ENCODE measurements at regions not wholly inside any gene's neighbourhood (a gene's known extent, or its start where the extent isn't known, plus 50 kb on each side); places are given as distances from the start of the nearest gene placed in this dataset.

DNA sequence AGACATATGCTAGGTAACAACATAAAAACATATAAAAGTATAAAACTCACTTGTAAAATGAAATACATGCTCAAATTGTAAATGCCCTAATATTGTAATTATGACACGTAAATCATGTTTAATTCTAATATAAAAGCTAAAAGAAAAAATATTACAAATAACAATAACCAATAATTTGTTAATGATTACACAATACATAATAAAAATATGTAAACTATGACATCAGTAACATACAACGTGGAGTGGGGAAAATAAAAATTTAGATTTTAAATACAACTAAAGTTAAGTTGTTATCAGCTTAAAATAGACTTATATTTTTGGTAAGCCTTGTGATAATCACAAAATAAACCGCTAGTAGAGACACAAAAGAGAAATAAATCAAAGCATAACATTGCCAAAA, 376.4 kb downstream of the BRINP2 start:
- Mint-ChIP-seq H3K4me1 (ENCODE audit: unreplicated experiment) (no peaks in the 10 kb centered on the region), H3K36me3 (ENCODE audit: unreplicated experiment) (no peaks in the 10 kb centered on the region), H3K9me3 (ENCODE audit: unreplicated experiment) (peaks cover 2% of the 10 kb centered on the region), H3K27ac (ENCODE audit: unreplicated experiment) (no peak overlapping the region), H3K27me3 (ENCODE audit: unreplicated experiment) (no peaks in the 10 kb centered on the region), H3K4me3 (ENCODE audit: unreplicated experiment) (no peak overlapping the region)
- no peak for DNase-seq (ENCODE audit: extremely low spot score, unreplicated experiment)
- TF ChIP-seq, protein P1, sequence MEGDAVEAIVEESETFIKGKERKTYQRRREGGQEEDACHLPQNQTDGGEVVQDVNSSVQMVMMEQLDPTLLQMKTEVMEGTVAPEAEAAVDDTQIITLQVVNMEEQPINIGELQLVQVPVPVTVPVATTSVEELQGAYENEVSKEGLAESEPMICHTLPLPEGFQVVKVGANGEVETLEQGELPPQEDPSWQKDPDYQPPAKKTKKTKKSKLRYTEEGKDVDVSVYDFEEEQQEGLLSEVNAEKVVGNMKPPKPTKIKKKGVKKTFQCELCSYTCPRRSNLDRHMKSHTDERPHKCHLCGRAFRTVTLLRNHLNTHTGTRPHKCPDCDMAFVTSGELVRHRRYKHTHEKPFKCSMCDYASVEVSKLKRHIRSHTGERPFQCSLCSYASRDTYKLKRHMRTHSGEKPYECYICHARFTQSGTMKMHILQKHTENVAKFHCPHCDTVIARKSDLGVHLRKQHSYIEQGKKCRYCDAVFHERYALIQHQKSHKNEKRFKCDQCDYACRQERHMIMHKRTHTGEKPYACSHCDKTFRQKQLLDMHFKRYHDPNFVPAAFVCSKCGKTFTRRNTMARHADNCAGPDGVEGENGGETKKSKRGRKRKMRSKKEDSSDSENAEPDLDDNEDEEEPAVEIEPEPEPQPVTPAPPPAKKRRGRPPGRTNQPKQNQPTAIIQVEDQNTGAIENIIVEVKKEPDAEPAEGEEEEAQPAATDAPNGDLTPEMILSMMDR (IDR thresholded peaks at IDR 0.05): no peak

DNA sequence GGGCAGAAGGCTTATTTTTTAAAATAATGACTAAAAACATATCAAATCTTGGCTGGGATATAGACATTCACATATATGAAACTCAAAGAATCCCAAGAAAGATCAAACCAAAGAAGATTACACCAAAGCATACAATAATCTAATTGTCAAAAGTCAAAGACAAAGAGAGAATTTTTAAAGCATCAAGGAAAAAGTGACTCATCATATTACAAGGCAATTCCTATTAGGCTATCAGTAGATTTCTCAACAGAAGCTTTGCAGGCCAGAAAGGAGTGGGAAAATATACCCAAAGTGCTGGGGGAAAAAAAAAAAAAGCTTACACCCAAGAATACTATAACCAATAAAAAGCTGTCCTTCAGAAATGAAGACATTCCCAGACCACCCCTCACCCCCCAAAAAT, 375.6 kb downstream of the BRINP2 start:
- H3K4me3 Mint-ChIP-seq (ENCODE audit: unreplicated experiment): no peak overlapping the region
- H3K27ac Mint-ChIP-seq (ENCODE audit: unreplicated experiment): no peak overlapping the region
- TF ChIP-seq, protein P1 (IDR thresholded peaks at IDR 0.05): no peak
- H3K4me1 Mint-ChIP-seq (ENCODE audit: unreplicated experiment): no peaks in the 10 kb centered on the region
- H3K36me3 Mint-ChIP-seq (ENCODE audit: unreplicated experiment): no peaks in the 10 kb centered on the region
- no peaks in the 10 kb centered on the region for H3K27me3 Mint-ChIP-seq (ENCODE audit: unreplicated experiment)
- no peak for DNase-seq (ENCODE audit: extremely low spot score, unreplicated experiment)
- H3K9me3 Mint-ChIP-seq (ENCODE audit: unreplicated experiment): no peaks in the 10 kb centered on the region

DNA sequence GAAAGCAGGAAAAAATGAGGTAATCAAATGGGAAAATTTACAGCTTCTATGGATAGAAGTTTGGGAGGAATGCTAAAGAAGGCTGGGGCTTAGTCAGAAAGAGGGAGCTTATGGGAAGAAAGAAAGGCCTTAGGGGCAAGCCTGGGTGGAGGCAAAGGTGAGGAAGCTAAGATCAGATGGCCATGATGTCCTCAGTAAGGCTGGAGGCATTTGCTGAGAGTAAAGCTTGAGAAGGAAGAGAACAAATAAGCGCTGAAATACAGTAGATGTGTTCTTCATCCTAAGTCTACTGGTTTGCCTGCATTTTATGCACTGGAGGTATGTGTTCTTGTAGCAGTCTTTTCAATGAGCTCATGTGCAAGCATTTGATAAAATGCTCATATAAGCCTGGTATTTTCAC, 355.4 kb downstream of the BRINP2 start:
- Mint-ChIP-seq H3K36me3 (ENCODE audit: unreplicated experiment) (no peaks in the 10 kb centered on the region), H3K27ac (ENCODE audit: unreplicated experiment) (no peak overlapping the region), H3K4me3 (ENCODE audit: unreplicated experiment) (no peak overlapping the region), H3K4me1 (ENCODE audit: unreplicated experiment) (no peaks in the 10 kb centered on the region), H3K9me3 (ENCODE audit: unreplicated experiment) (no peaks in the 10 kb centered on the region), H3K27me3 (ENCODE audit: unreplicated experiment) (no peaks in the 10 kb centered on the region)
- no peak for DNase-seq (ENCODE audit: extremely low spot score, unreplicated experiment)
- TF ChIP-seq, protein P1 (IDR thresholded peaks at IDR 0.05): no peak

DNA sequence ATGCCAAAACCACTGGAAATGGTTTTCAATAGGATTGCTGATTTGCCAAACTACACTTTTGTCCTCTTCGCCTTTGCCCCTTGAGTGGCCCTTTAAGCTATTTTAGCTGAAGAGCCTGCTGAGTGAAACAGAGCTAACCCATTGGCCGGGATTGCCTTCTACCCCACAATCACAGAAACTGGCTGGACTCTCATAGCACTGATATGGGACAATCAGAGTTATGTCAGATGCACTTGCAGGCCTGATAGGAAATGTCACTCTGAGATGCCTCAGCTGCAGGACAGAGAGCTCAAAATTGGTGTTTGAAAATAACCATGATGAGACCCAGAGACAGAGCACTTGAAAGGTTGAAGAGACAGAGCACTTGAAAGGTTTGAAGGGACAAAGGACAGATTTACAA, 354.4 kb downstream of the BRINP2 start:
- Mint-ChIP-seq H3K36me3 (ENCODE audit: unreplicated experiment) (no peaks in the 10 kb centered on the region), H3K4me3 (ENCODE audit: unreplicated experiment) (no peak overlapping the region), H3K27me3 (ENCODE audit: unreplicated experiment) (no peaks in the 10 kb centered on the region), H3K4me1 (ENCODE audit: unreplicated experiment) (no peaks in the 10 kb centered on the region), H3K27ac (ENCODE audit: unreplicated experiment) (no peak overlapping the region), H3K9me3 (ENCODE audit: unreplicated experiment) (no peaks in the 10 kb centered on the region)
- TF ChIP-seq, protein P1 (IDR thresholded peaks at IDR 0.05): no peak
- DNase-seq (ENCODE audit: extremely low spot score, unreplicated experiment): no peak

DNA sequence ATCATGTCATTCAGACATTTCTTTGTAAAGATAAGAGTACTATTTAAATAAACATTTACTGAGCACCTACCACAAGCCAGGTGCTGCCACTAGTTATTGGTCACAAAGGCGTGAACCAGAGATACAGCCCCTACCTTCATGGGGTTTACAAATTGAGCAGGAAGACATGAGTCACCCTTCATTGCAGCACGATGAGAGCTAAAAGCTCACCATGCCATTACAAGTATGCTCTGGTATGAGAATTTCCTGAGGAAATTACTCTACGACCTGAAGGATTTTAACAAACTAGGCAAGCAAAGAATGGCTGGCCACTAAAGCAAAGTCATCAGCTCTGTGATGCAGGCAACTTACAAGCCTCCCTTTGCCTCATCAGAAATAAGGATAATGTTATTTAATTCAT, 346.8 kb downstream of the BRINP2 start:
- TF ChIP-seq, protein P1 (IDR thresholded peaks at IDR 0.05): no peak
- no peaks in the 10 kb centered on the region for H3K36me3 Mint-ChIP-seq (ENCODE audit: unreplicated experiment)
- H3K27me3 Mint-ChIP-seq (ENCODE audit: unreplicated experiment): no peaks in the 10 kb centered on the region
- no peak overlapping the region for H3K27ac Mint-ChIP-seq (ENCODE audit: unreplicated experiment)
- no peaks in the 10 kb centered on the region for H3K4me1 Mint-ChIP-seq (ENCODE audit: unreplicated experiment)
- no peak for DNase-seq (ENCODE audit: extremely low spot score, unreplicated experiment)
- no peak overlapping the region for H3K4me3 Mint-ChIP-seq (ENCODE audit: unreplicated experiment)
- H3K9me3 Mint-ChIP-seq (ENCODE audit: unreplicated experiment): no peaks in the 10 kb centered on the region

Data from osteocyte (in vitro differentiated cells).